RWPE2 (cell line): ENCODE measurements at regions not wholly inside any gene's neighbourhood (a gene's known extent, or its start where the extent isn't known, plus 50 kb on each side); places are given as distances from the start of the nearest gene placed in this dataset.

Source experiments
- ATAC-seq: fragments of 200-7000 bp; cut with Tn5 transposase; 3 replicates; pipeline ENCODE4 v1.9.1; 2021; ENCODE audit warnings: low read depth
- DNase-seq: peaks from one replicate; pipeline ENCODE4 v3.0.0-alpha.2; 2020; ENCODE audit warnings: low spot score
- H3K27ac ChIP-seq: fragments of 450-650 bp; 2 replicates; pipeline ENCODE4 v1.5.1; 2017; ENCODE audit warnings: mild to moderate bottlenecking; ENCODE audit not compliant: poor library complexity, severe bottlenecking
- H3K27me3 ChIP-seq: fragments of 250-450 bp; sonication (Bioruptor Pico); 2 replicates; pipeline ENCODE4 v1.5.1; 2021; ENCODE audit warnings: mild to moderate bottlenecking, moderate library complexity; ENCODE audit not compliant: insufficient read depth, poor library complexity, severe bottlenecking
- H3K36me3 ChIP-seq: fragments of 250-450 bp; sonication (Bioruptor Pico); 2 replicates; pipeline ENCODE4 v1.5.1; 2020; ENCODE audit warnings: low read depth, mild to moderate bottlenecking, moderate library complexity
- H3K4me1 ChIP-seq: fragments of 250-450 bp; sonication (Bioruptor Pico); 2 replicates; pipeline ENCODE4 v1.5.1; 2021; ENCODE audit warnings: mild to moderate bottlenecking, moderate library complexity; ENCODE audit not compliant: insufficient read depth, poor library complexity, severe bottlenecking
- H3K4me3 ChIP-seq: fragments of 250-450 bp; sonication (Bioruptor Pico); 2 replicates; pipeline ENCODE4 v1.5.1; 2021; ENCODE audit warnings: mild to moderate bottlenecking, moderate library complexity; ENCODE audit not compliant: severe bottlenecking
- H3K9me3 ChIP-seq: fragments of 250-450 bp; sonication (Bioruptor Pico); 2 replicates; pipeline ENCODE4 v1.5.1; 2021; ENCODE audit warnings: mild to moderate bottlenecking, moderate library complexity; ENCODE audit not compliant: severe bottlenecking
- CTCF ChIP-seq: fragments of 450-650 bp; IDR thresholded peaks from one replicate; pipeline ENCODE4 v1.5.1; 2017; ENCODE audit warnings: mild to moderate bottlenecking, moderate library complexity; ENCODE audit not compliant: poor library complexity, severe bottlenecking

- H3K27ac ChIP-seq = no peak overlapping the region
- H3K27me3 ChIP-seq = no peaks in the 10 kb centered on the region
- peak; percentile 15 for TF ChIP-seq CTCF
- H3K36me3 ChIP-seq = no peaks in the 10 kb centered on the region
- H3K4me1 ChIP-seq = peaks cover 38% of the 10 kb centered on the region
- H3K4me3 ChIP-seq = no peak overlapping the region
- H3K9me3 ChIP-seq = no peaks in the 10 kb centered on the region
- ATAC-seq (no peak), DNase-seq (no peak)
These were observed 87.2 kb upstream of the DMRT1 start for GRCh38 chr9:754150-754931.

- H3K36me3 ChIP-seq = no peaks in the 10 kb centered on the region
- no peaks in the 10 kb centered on the region for H3K9me3 ChIP-seq
- TF ChIP-seq CTCF = no peak
- H3K4me1 ChIP-seq = peaks cover 25% of the 10 kb centered on the region
- no peaks in the 10 kb centered on the region for H3K27me3 ChIP-seq
- H3K4me3 ChIP-seq = no peak overlapping the region
- peak; percentile 35; the same call in 2 of the 3 replicates for ATAC-seq
- H3K27ac ChIP-seq = peak overlapping the region; percentile 45
- no peak for DNase-seq
These were observed 85.8 kb upstream of the DMRT1 start for GRCh38 chr9:755454-756381.

GRCh38 chr9:757246-757881 is 84.1 kb upstream of the DMRT1 start:
- Histone ChIP-seq H3K27me3 (no peaks in the 10 kb centered on the region), H3K4me1 (peaks cover 11% of the 10 kb centered on the region), H3K9me3 (no peaks in the 10 kb centered on the region), H3K4me3 (no peak overlapping the region), H3K36me3 (no peaks in the 10 kb centered on the region), H3K27ac (no peak overlapping the region)
- ATAC-seq = peak; percentile 63
- DNase-seq = peak; percentile 58
- peak; percentile 62 for TF ChIP-seq CTCF

GRCh38 chr9:758146-758545 is 83.4 kb upstream of the DMRT1 start:
- H3K4me1 ChIP-seq = peaks cover 8% of the 10 kb centered on the region
- H3K36me3 ChIP-seq = no peaks in the 10 kb centered on the region
- H3K4me3 ChIP-seq = no peak overlapping the region
- no peaks in the 10 kb centered on the region for H3K9me3 ChIP-seq
- H3K27me3 ChIP-seq = no peaks in the 10 kb centered on the region
- DNase-seq (no peak), ATAC-seq (no peak)
- H3K27ac ChIP-seq = no peak overlapping the region
- no peak for TF ChIP-seq CTCF
